HepG2 (cell line): ENCODE measurements at regions not wholly inside any gene's neighbourhood (a gene's known extent, or its start where the extent isn't known, plus 50 kb on each side); places are given as distances from the start of the nearest gene placed in this dataset.

Experiments used
- MAZ ChIP-seq, 2 experiments: sonication (generic) in 1 of 2; formaldehyde crosslinking in 1 of 2; IDR thresholded peaks; 2 replicates each; pipeline versions ENCODE4 v1.5.0 to v1.6.1; 2012 to 2020; ENCODE audit warnings: low read depth in 2 of 2, mild to moderate bottlenecking in 2 of 2, borderline replicate concordance in 1 of 2, improper control_type of control experiment in 1 of 2, low read length in 1 of 2, missing genetic modification reagents in 1 of 2, moderate library complexity in 1 of 2
- ZFP1 ChIP-seq: IDR thresholded peaks from 2 replicates; pipeline ENCODE4 v1.6.1; 2016
- ZNF569 ChIP-seq: sonication (generic); formaldehyde crosslinking; IDR thresholded peaks from 2 replicates; pipeline ENCODE4 v1.5.0; 2020; ENCODE audit warnings: mild to moderate bottlenecking, missing genetic modification reagents, moderate library complexity, borderline replicate concordance
- ZNF768 ChIP-seq: sonication (generic); formaldehyde crosslinking; IDR thresholded peaks from 2 replicates; pipeline ENCODE4 v1.4.0; 2020; ENCODE audit warnings: missing genetic modification reagents
- TF ChIP-seq, protein P1 (sequence below): sonication (generic); formaldehyde crosslinking; IDR thresholded peaks from 2 replicates; pipeline ENCODE4 v1.4.0; 2020; ENCODE audit warnings: missing genetic modification reagents, borderline replicate concordance
- TF ChIP-seq, protein P2 (sequence below): sonication (generic); formaldehyde crosslinking; IDR thresholded peaks from 2 replicates; pipeline ENCODE4 v1.4.0; 2020; ENCODE audit warnings: mild to moderate bottlenecking, missing genetic modification reagents

GRCh38 chr4:159027535-159027934 lies 75.3 kb upstream of the RAPGEF2 start:
- no peak for TF ChIP-seq ZFP1 (CRISPR knock-in tag)
- TF ChIP-seq ZNF768 (CRISPR knock-in tag): no peak
- TF ChIP-seq MAZ (IDR thresholded peaks at IDR 0.05; ENCODE audit: borderline replicate concordance, low read depth, low read length): no peak
- no peak for TF ChIP-seq MAZ (CRISPR knock-in tag; IDR thresholded peaks at IDR 0.05; ENCODE audit: low read depth)
- TF ChIP-seq, protein P1, sequence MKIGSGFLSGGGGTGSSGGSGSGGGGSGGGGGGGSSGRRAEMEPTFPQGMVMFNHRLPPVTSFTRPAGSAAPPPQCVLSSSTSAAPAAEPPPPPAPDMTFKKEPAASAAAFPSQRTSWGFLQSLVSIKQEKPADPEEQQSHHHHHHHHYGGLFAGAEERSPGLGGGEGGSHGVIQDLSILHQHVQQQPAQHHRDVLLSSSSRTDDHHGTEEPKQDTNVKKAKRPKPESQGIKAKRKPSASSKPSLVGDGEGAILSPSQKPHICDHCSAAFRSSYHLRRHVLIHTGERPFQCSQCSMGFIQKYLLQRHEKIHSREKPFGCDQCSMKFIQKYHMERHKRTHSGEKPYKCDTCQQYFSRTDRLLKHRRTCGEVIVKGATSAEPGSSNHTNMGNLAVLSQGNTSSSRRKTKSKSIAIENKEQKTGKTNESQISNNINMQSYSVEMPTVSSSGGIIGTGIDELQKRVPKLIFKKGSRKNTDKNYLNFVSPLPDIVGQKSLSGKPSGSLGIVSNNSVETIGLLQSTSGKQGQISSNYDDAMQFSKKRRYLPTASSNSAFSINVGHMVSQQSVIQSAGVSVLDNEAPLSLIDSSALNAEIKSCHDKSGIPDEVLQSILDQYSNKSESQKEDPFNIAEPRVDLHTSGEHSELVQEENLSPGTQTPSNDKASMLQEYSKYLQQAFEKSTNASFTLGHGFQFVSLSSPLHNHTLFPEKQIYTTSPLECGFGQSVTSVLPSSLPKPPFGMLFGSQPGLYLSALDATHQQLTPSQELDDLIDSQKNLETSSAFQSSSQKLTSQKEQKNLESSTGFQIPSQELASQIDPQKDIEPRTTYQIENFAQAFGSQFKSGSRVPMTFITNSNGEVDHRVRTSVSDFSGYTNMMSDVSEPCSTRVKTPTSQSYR (CRISPR knock-in tag): no peak
- TF ChIP-seq, protein P2, sequence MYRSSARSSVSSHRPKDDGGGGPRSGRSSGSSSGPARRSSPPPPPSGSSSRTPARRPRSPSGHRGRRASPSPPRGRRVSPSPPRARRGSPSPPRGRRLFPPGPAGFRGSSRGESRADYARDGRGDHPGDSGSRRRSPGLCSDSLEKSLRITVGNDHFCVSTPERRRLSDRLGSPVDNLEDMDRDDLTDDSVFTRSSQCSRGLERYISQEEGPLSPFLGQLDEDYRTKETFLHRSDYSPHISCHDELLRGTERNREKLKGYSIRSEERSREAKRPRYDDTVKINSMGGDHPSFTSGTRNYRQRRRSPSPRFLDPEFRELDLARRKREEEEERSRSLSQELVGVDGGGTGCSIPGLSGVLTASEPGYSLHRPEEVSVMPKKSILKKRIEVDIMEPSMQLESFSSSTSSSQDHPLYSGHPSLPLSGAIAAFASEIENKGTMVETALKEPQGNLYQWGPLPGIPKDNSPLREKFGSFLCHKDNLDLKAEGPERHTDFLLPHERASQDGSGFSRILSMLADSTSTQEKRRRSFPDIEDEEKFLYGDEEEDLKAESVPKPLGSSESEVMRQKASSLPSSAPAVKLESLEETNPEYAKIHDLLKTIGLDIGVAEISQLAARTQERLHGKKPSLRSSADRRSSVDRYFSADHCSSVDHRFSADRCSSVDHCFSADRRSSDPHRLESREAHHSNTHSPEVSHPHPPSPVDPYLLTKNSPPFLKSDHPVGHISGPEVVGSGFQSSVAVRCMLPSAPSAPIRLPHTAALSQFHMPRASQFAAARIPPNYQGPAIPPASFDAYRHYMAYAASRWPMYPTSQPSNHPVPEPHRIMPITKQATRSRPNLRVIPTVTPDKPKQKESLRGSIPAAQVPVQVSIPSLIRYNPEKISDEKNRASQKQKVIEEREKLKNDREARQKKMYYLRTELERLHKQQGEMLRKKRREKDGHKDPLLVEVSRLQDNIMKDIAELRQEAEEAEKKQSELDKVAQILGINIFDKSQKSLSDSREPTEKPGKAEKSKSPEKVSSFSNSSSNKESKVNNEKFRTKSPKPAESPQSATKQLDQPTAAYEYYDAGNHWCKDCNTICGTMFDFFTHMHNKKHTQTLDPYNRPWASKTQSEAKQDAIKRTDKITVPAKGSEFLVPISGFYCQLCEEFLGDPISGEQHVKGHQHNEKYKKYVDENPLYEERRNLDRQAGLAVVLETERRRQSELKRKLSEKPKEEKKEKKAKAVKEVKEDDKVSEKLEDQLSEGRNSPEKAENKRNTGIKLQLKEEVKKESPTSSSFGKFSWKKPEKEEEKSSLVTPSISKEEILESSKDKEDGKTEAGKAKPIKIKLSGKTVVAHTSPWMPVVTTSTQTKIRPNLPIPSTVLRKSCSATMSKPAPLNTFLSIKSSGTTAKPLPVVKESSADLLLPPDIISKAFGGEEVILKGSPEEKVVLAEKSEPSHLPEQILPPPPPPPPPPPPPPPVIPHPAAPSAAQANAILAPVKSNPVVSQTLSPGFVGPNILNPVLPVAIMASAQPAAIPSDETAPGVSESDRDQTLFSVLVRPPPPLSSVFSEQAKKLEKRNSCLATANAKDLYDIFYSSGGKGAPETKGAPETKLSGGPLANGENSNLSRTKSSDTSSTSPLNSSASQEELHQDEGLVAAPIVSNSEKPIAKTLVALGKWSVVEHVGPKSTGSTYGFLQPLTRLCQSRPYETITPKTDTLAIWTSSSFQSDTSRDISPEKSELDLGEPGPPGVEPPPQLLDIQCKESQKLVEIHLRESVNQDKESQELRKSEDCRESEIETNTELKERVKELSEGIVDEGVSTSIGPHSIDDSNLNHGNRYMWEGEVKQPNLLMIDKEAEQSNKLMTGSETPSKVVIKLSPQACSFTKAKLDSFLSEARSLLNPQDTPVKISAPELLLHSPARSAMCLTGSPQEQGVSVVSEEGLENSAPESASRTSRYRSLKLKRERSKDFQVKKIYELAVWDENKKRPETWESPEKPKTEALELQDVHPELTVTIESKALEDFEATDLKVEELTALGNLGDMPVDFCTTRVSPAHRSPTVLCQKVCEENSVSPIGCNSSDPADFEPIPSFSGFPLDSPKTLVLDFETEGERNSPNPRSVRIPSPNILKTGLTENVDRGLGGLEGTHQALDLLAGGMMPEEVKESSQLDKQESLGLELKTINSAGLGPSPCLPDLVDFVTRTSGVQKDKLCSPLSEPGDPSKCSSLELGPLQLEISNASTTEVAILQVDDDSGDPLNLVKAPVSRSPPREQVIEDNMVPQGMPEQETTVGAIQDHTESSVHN (CRISPR knock-in tag): no peak
- TF ChIP-seq ZNF569 (CRISPR knock-in tag): no peak
